IMR-90 (cell line): ENCODE measurements at regions not wholly inside any gene's neighbourhood (a gene's known extent, or its start where the extent isn't known, plus 50 kb on each side); places are given as distances from the start of the nearest gene placed in this dataset.

ENCODE experiments used
- ATAC-seq: fragments of 200-7000 bp; cut with Tn5 transposase; 2 replicates; pipeline ENCODE4 v1.9.1; 2020; ENCODE audit warnings: low read depth, mild to moderate bottlenecking, moderate library complexity
- BruUV-seq: library from RNA; stranded (reverse); fragments of 400-500 nt; replicated peaks from 2 replicates; lab custom pipeline; 2021; lab: Mats Ljungman, UMichigan
- CTCF ChIA-PET: fragments of 300-600 bp; formaldehyde crosslinking; extraction: SDS; loops from one replicate; lab custom pipeline; 2021; ENCODE audit warnings: antibody characterized with exemption; lab: Yijun Ruan, JAX
- POLR2A ChIA-PET: fragments of 300-600 bp; sonication (Branson Sonifier 250); formaldehyde crosslinking; loops from one replicate; lab custom pipeline; 2022; ENCODE audit warnings: antibody characterized with exemption; ENCODE audit not compliant: unreplicated experiment; lab: Charles Lee
- DNase-seq: peaks from one replicate; pipeline ENCODE4 v3.0.0; 2013
- H2AFZ ChIP-seq: replicated peaks from 2 replicates; pipeline ENCODE3; 2013; ENCODE audit warnings: low read length, mild to moderate bottlenecking; ENCODE audit not compliant: poor library complexity
- H2AK5ac ChIP-seq: 2 replicates; pipeline ENCODE4 v1.6.1; 2013; ENCODE audit warnings: low read depth, low read length, inconsistent platforms
- H2AK9ac ChIP-seq: replicated peaks from 2 replicates; pipeline ENCODE3; 2013; ENCODE audit warnings: mild to moderate bottlenecking, low read depth, low read length, moderate library complexity; ENCODE audit not compliant: poor library complexity
- H2BK120ac ChIP-seq: 2 replicates; pipeline ENCODE4 v1.6.1; 2013; ENCODE audit warnings: low read depth, low read length, inconsistent platforms
- H2BK15ac ChIP-seq: 3 replicates; pipeline ENCODE4 v1.6.1; 2013; ENCODE audit warnings: low read depth, low read length, inconsistent platforms
- H2BK20ac ChIP-seq: 2 replicates; pipeline ENCODE4 v1.6.1; 2013; ENCODE audit warnings: low read depth, mild to moderate bottlenecking, inconsistent platforms, low read length, moderate library complexity
- H2BK5ac ChIP-seq: 2 replicates; pipeline ENCODE4 v1.6.1; 2013; ENCODE audit warnings: mild to moderate bottlenecking, low read depth, low read length, inconsistent platforms; ENCODE audit not compliant: poor library complexity, severe bottlenecking
- H3K14ac ChIP-seq: replicated peaks from 2 replicates; pipeline ENCODE4 v1.6.1; 2013; ENCODE audit warnings: low read depth, low read length, inconsistent platforms
- H3K18ac ChIP-seq: 2 replicates; pipeline ENCODE4 v1.6.1; 2013; ENCODE audit warnings: low read depth, low read length, control low read depth
- H3K23ac ChIP-seq: 2 replicates; pipeline ENCODE4 v1.6.1; 2013; ENCODE audit warnings: low read depth, low read length, inconsistent platforms
- H3K27ac ChIP-seq: 2 replicates; pipeline ENCODE4 v1.5.1; 2013; ENCODE audit warnings: mild to moderate bottlenecking, control low read depth, low read length; ENCODE audit not compliant: insufficient read depth
- H3K27me3 ChIP-seq: 2 replicates; pipeline ENCODE4 v1.6.1; 2013; ENCODE audit warnings: low read length; ENCODE audit not compliant: control insufficient read depth, insufficient read depth
- H3K36me3 ChIP-seq: 2 replicates; pipeline ENCODE4 v1.6.1; 2013; ENCODE audit warnings: low read length, mixed read lengths; ENCODE audit not compliant: control insufficient read depth, insufficient read depth
- H3K4ac ChIP-seq: 2 replicates; pipeline ENCODE4 v1.6.1; 2013; ENCODE audit warnings: low read depth, low read length, inconsistent platforms
- H3K4me1 ChIP-seq: 2 replicates; pipeline ENCODE4 v1.6.1; 2013; ENCODE audit warnings: low read length, mixed read lengths; ENCODE audit not compliant: control insufficient read depth, insufficient read depth
- H3K4me2 ChIP-seq: 2 replicates; pipeline ENCODE4 v1.6.1; 2013; ENCODE audit warnings: low read depth, mild to moderate bottlenecking, control low read depth, low read length, moderate library complexity
- H3K4me3 ChIP-seq: 2 replicates; pipeline ENCODE4 v1.5.1; 2013; ENCODE audit warnings: low read depth, mild to moderate bottlenecking, control low read depth, low read length, moderate library complexity; ENCODE audit not compliant: insufficient read depth
- H3K56ac ChIP-seq: 2 replicates; pipeline ENCODE4 v1.6.1; 2013; ENCODE audit warnings: low read length, inconsistent platforms; ENCODE audit not compliant: insufficient read depth; ENCODE audit errors: extremely low read depth
- H3K79me1 ChIP-seq, 2 experiments: 2 replicates each; pipeline ENCODE4 v1.6.1; 2013; ENCODE audit warnings: low read length in 2 of 2, inconsistent platforms in 1 of 2, low read depth in 1 of 2
- H3K9ac ChIP-seq: 2 replicates; pipeline ENCODE4 v1.6.1; 2013; ENCODE audit warnings: low read depth, low read length, control low read depth
- H3K9me1 ChIP-seq: 2 replicates; pipeline ENCODE4 v1.6.1; 2013; ENCODE audit warnings: low read length, inconsistent platforms; ENCODE audit not compliant: insufficient read depth
- H3K9me3 ChIP-seq: 2 replicates; pipeline ENCODE4 v1.6.1; 2013; ENCODE audit warnings: low read length; ENCODE audit not compliant: control insufficient read depth, insufficient read depth
- H4K20me1 ChIP-seq: 2 replicates; pipeline ENCODE4 v1.6.1; 2013; ENCODE audit warnings: low read length, inconsistent platforms; ENCODE audit not compliant: insufficient read depth
- H4K5ac ChIP-seq: 2 replicates; pipeline ENCODE4 v1.6.1; 2013; ENCODE audit warnings: mild to moderate bottlenecking, low read depth, low read length, control low read depth
- H4K8ac ChIP-seq, 2 experiments: 2 replicates each; pipeline ENCODE4 v1.6.1; 2013; ENCODE audit warnings: low read depth in 2 of 2, low read length in 2 of 2, control low read depth in 1 of 2, inconsistent platforms in 1 of 2
- H4K91ac ChIP-seq: 2 replicates; pipeline ENCODE4 v1.6.1; 2013; ENCODE audit warnings: low read depth, low read length, inconsistent platforms; ENCODE audit not compliant: insufficient read depth
- BHLHE40 ChIP-seq: fragments of 150-350 bp; IDR thresholded peaks from 2 replicates; pipeline ENCODE4 v1.6.1; 2016; ENCODE audit warnings: mild to moderate bottlenecking, low read depth, low read length
- FOS ChIP-seq: fragments of 150-350 bp; IDR thresholded peaks from 2 replicates; pipeline ENCODE4 v1.6.1; 2016; ENCODE audit warnings: low read depth, low read length
- POLR2A ChIP-seq: IDR thresholded peaks from 2 replicates; pipeline ENCODE4 v1.6.1; 2012; ENCODE audit warnings: mild to moderate bottlenecking, low read depth, low read length
- RAD21 ChIP-seq: IDR thresholded peaks from 2 replicates; pipeline ENCODE4 v1.6.1; 2012; ENCODE audit warnings: low read length, improper control_type of control experiment
- WGBS, 2 experiments: methylation state at CpG; one replicate each; pipeline versions ENCODE4 v1.1.5 to v1.1.7; 2013; ENCODE audit warnings: missing lambda C conversion rate in 2 of 2; ENCODE audit not compliant: insufficient read length in 1 of 2; ENCODE audit errors: extremely low coverage in 2 of 2; 5-methylcytosine and 5-hydroxymethylcytosine counted together
- dilution Hi-C: fragments of 300-500 bp; cut with HindIII; formaldehyde crosslinking; loops from one replicate; pipeline ENCODE4 v1.14.3; 2018; ENCODE audit warnings: low sequenced_read_pairs; ENCODE audit not compliant: unreplicated experiment
- in situ Hi-C: fragments of 300-500 bp; cut with MboI; formaldehyde crosslinking; loops from 3 replicates; pipeline ENCODE4 v1.14.3; 2019; ENCODE audit warnings: low sequenced_read_pairs, inconsistent platforms, mixed read lengths
- intact Hi-C: fragments of 100-400 bp; cut with micrococcal nuclease; formaldehyde crosslinking; loops from 2 replicates; pipeline ENCODE4 v1.10.0; 2022
- TF ChIP-seq, protein P1 (sequence below): conservative IDR thresholded peaks from 2 replicates; pipeline ENCODE4 v1.5.1; 2012; ENCODE audit warnings: mild to moderate bottlenecking, low read depth, low read length, improper control_type of control experiment

DNA sequence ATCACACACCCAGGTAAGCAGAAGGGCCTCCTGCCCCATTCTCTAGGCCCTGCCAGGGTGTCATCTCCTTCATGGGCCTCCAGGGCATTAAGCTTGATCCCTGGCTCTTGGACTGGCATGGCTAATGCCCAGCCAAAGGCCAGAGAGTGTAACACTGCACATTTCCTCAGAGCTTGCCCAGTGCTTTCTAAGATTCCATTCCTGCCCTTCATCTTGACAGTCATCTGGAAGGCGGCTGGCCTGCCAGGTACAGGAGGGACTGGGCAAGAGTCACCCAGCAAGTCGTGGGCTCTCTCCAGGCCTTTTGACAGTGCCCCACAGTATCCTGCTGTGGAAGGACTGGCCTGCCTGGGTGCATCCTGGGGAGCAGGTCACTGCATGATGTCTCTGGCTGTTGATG is 268.9 kb downstream of the HAUS1 start:
- no peak overlapping the region for H3K18ac ChIP-seq
- H3K56ac ChIP-seq: no peak overlapping the region
- no peak overlapping the region for H3K14ac ChIP-seq
- H3K9ac ChIP-seq: no peak overlapping the region
- H3K79me1 ChIP-seq: no peaks in the 10 kb centered on the region
- no CpG with 5 or more reads among the region's 2 CpGs for WGBS, 2 experiments
- no peak overlapping the region for H3K4ac ChIP-seq
- CTCF ChIA-PET: interaction anchor here (0.6 kb wide), 1 partner anchor 235 kb away, joined by 5 read pairs; no protein-coding TSS in a partner anchor
- POLR2A ChIA-PET: no interaction called here
- H3K36me3 ChIP-seq: no peaks in the 10 kb centered on the region
- no peak overlapping the region for H4K5ac ChIP-seq
- H4K8ac ChIP-seq: no peak overlapping the region
- intact Hi-C loops: no loop called here
- H2BK20ac ChIP-seq: no peak overlapping the region
- dilution Hi-C loops: no loop called here
- no peaks in the 10 kb centered on the region for H4K20me1 ChIP-seq
- H3K4me1 ChIP-seq: no peaks in the 10 kb centered on the region
- ATAC-seq (no peak), DNase-seq (no peak)
- no peak overlapping the region for H2BK120ac ChIP-seq
- H2BK15ac ChIP-seq: no peak overlapping the region
- no peak overlapping the region for H3K23ac ChIP-seq
- BruUV-seq: no TSS peak
- H3K4me3 ChIP-seq: no peak overlapping the region
- H3K9me3 ChIP-seq: no peaks in the 10 kb centered on the region
- H2BK5ac ChIP-seq: no peak overlapping the region
- no peak overlapping the region for H2AK5ac ChIP-seq
- H3K27me3 ChIP-seq: no peaks in the 10 kb centered on the region; the same call in none of the 2 replicates
- no peak overlapping the region for H2AK9ac ChIP-seq
- no peaks in the 10 kb centered on the region for H3K9me1 ChIP-seq
- H3K4me2 ChIP-seq: no peak overlapping the region
- no peak for TF ChIP-seq BHLHE40
- no peak for TF ChIP-seq POLR2A
- TF ChIP-seq RAD21: no peak
- TF ChIP-seq FOS: no peak
- TF ChIP-seq, protein P1, sequence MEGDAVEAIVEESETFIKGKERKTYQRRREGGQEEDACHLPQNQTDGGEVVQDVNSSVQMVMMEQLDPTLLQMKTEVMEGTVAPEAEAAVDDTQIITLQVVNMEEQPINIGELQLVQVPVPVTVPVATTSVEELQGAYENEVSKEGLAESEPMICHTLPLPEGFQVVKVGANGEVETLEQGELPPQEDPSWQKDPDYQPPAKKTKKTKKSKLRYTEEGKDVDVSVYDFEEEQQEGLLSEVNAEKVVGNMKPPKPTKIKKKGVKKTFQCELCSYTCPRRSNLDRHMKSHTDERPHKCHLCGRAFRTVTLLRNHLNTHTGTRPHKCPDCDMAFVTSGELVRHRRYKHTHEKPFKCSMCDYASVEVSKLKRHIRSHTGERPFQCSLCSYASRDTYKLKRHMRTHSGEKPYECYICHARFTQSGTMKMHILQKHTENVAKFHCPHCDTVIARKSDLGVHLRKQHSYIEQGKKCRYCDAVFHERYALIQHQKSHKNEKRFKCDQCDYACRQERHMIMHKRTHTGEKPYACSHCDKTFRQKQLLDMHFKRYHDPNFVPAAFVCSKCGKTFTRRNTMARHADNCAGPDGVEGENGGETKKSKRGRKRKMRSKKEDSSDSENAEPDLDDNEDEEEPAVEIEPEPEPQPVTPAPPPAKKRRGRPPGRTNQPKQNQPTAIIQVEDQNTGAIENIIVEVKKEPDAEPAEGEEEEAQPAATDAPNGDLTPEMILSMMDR: no peak
- no peak overlapping the region for H3K27ac ChIP-seq
- no peak overlapping the region for H4K91ac ChIP-seq
- in situ Hi-C loops: no loop called here
- no peak overlapping the region for H2AFZ ChIP-seq
